NCI-H2171 treated with DMSO at 0.1 percent for 48 hours (cell line): ENCODE measurements at regions not wholly inside any gene's neighbourhood (a gene's known extent, or its start where the extent isn't known, plus 50 kb on each side); places are given as distances from the start of the nearest gene placed in this dataset.
"Not testable (repeated sequence)": the region's sequence is repeated elsewhere in the genome, so short reads cannot be mapped to it uniquely, and the experiment has no call there.

Experiments used
- DNase-seq: peaks from one replicate; lab custom pipeline; 2025; lab: John Stamatoyannopoulos, UW

- no peak for DNase-seq
These were observed 73.2 kb downstream of the ZIC4 start for GRCh38 chr3:147333098-147333497.

GRCh38 chr3:147328711-147329110 is 77.6 kb downstream of the ZIC4 start:
- DNase-seq = no peak

- no peak for DNase-seq
These were observed 82.0 kb downstream of the ZIC4 start for GRCh38 chr3:147324356-147324755.

GRCh38 chr3:147318900-147319299 is 87.4 kb downstream of the ZIC4 start:
- DNase-seq = no peak

GRCh38 chr3:147317080-147317479 is 89.3 kb downstream of the ZIC4 start:
- DNase-seq = not testable (repeated sequence)

- no peak for DNase-seq
These were observed 92.8 kb downstream of the ZIC4 start for GRCh38 chr3:147313513-147313912.

- no peak for DNase-seq
These were observed 93.5 kb downstream of the ZIC4 start for GRCh38 chr3:147312786-147313280.

- DNase-seq = no peak
These were observed 94.6 kb downstream of the ZIC4 start for GRCh38 chr3:147311716-147312115.

- DNase-seq = no peak
These were observed 100.7 kb downstream of the ZIC4 start for GRCh38 chr3:147305533-147306250.

GRCh38 chr3:147304756-147305155 is 101.6 kb downstream of the ZIC4 start:
- DNase-seq = no peak

- DNase-seq = no peak
These were observed 104.6 kb downstream of the ZIC4 start for GRCh38 chr3:147301781-147302180.

GRCh38 chr3:147299656-147300055 is 106.7 kb downstream of the ZIC4 start:
- no peak for DNase-seq

- DNase-seq = no peak
These were observed 107.8 kb downstream of the ZIC4 start for GRCh38 chr3:147298511-147298982.

GRCh38 chr3:147297761-147298350 is 108.5 kb downstream of the ZIC4 start:
- DNase-seq = no peak

GRCh38 chr3:147287370-147287769 is 119.0 kb downstream of the ZIC4 start:
- DNase-seq = not testable (repeated sequence)

- no peak for DNase-seq
These were observed 136.4 kb downstream of the ZIC4 start for GRCh38 chr3:147269907-147270306.

- DNase-seq = no peak
These were observed 138.9 kb downstream of the ZIC4 start for GRCh38 chr3:147267434-147267833.

GRCh38 chr3:147257944-147258343 is 148.4 kb downstream of the ZIC4 start:
- DNase-seq = no peak

GRCh38 chr3:147256739-147257138 is 149.6 kb downstream of the ZIC4 start:
- DNase-seq = no peak

- no peak for DNase-seq
These were observed 159.4 kb downstream of the ZIC4 start for GRCh38 chr3:147246906-147247305.

- not testable (repeated sequence) for DNase-seq
These were observed 160.7 kb downstream of the ZIC4 start for GRCh38 chr3:147245638-147246037.

- DNase-seq = not testable (repeated sequence)
These were observed 161.3 kb downstream of the ZIC4 start for GRCh38 chr3:147245022-147245421.

- no peak for DNase-seq
These were observed 161.9 kb downstream of the ZIC4 start for GRCh38 chr3:147244397-147244796.

GRCh38 chr3:147240581-147240980 is 165.8 kb downstream of the ZIC4 start:
- DNase-seq = no peak
